Activated CD8-positive, alpha-beta memory T cell treated with anti-CD3 and anti-CD28 coated beads for 48 hours (primary cell): ENCODE measurements at regions not wholly inside any gene's neighbourhood (a gene's known extent, or its start where the extent isn't known, plus 50 kb on each side); places are given as distances from the start of the nearest gene placed in this dataset.

Experiments used
- DNase-seq, 3 experiments: peaks; one replicate each; pipeline ENCODE4 v3.0.0-alpha.2; 2020; ENCODE audit warnings: low read depth in 2 of 3, low spot score in 2 of 3

DNA sequence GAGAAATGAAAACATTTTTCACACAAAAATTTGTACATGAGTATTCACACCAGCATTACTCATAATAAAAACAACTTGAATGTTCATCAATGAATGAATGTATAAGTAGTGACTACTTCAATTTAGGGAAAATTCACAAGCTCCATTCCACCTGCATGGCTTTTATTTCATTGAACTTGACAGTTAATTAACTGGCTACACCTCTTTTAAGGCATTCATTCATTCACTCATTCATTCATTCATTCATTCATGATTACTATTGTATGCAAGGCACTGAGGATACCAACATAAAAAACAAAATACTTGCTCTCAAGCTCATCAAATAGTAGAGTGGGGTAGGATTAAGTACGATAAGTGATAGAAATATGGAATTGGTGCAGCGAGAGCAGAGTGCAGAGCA is 198.3 kb upstream of the DLGAP1 start:
- DNase-seq: no peak

- DNase-seq: no peak
These were observed 186.8 kb upstream of the DLGAP1 start for GRCh38 chr18:4641771-4642368.

- DNase-seq: no peak
These were observed 185.4 kb upstream of the DLGAP1 start for GRCh38 chr18:4640349-4641012.

GRCh38 chr18:4639628-4640310 is 184.7 kb upstream of the DLGAP1 start:
- no peak for DNase-seq

DNA sequence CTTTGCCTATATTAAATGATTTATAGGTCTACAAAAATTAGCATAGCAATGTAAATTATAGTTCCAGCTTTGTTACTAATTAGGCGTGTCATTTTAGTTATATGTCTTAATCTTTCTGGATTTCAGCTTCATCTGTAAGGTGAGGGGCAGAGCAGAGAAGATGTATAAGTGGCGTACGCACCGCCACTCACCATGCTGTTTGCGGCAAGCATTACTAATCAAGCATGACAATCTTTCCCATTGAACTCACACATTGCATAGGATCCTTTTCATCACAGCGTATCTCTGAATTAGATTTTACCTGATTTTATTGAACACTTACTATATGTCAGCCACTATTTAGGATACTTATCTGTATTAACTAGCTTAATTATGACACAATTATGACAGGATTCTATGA is 183.6 kb upstream of the DLGAP1 start:
- no peak for DNase-seq

DNA sequence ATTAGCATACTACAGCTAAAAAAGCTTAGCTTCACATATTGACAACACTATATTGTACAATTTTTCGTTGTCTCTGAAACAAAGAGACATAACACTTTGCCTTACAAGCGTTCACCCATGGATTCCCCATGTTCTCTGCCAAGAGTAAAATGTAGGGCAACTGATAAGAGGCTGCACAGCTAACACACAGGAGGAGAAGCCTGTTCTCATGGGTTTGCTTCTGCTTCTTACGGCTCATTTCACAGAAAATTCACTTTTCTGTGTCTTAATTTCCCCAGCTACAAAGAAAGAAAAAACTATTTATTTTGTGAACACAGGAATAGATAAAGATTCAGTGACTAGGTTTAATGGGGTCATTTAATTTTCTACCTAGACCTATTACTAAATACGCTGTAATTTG is 182.8 kb upstream of the DLGAP1 start:
- DNase-seq: no peak

- no peak for DNase-seq
These were observed 181.9 kb upstream of the DLGAP1 start for GRCh38 chr18:4636967-4637366.

DNA sequence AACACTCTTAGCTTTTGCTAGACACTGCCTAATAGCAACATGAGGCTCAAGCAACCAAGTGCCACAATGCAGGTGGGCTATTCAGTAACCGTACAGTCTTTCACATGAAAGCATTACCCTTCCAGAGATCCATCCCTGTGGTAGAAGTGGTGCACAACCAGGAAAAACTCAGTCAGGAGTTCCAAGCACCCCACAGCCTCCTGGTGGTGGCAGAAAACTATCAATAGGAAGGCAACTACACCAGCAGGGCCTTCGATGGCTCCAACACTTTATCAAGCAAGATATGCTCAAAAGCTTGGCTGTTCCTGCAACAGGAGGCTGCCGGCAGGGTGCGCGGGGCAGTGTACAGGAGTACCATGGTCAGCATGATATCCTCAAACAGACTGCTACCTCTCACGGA is 176.1 kb upstream of the DLGAP1 start:
- no peak for DNase-seq

GRCh38 chr18:4605212-4605611 is 150.1 kb upstream of the DLGAP1 start:
- no peak for DNase-seq

DNA sequence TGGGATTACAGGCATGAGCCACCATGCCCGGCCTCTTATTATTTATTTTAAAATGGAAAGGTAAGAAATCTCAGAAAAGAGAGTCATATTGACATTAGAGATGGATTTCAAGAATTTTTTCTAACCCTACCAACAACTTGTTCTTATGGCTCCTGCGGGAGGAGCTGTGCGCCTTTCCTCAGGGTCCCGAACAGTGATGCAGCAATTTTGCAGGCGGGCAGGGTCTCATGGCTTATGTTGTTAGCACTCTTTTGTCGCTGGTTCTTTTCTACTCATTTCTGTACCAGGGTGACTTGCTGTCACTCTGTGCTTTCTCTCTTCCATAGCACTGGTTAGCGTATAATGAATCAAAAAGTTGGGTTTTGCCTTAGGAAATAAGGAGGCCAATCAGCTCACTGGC is 148.8 kb upstream of the DLGAP1 start:
- DNase-seq: no peak

- DNase-seq: no peak
These were observed 144.2 kb upstream of the DLGAP1 start for GRCh38 chr18:4599312-4599711.

DNA sequence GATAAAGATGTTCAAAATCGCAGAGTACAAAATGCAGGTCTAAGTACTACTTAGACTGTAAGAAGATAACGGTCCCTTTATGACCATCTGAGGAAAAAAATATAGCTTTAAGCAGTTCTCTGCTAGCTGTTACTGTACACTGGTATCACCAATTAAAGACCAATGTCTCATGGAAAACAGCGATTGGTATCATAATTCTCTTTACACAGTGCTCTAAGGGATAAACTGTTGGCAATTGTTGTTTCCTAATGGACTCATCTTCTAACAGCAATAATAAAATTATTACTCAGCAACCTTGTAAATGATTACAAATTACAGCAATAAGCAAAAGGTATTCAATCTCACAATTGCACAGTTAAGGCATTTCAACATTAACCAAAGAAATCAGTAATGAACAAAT is 142.2 kb upstream of the DLGAP1 start:
- no peak for DNase-seq

GRCh38 chr18:4593895-4594294 is 138.8 kb upstream of the DLGAP1 start:
- DNase-seq: no peak

DNA sequence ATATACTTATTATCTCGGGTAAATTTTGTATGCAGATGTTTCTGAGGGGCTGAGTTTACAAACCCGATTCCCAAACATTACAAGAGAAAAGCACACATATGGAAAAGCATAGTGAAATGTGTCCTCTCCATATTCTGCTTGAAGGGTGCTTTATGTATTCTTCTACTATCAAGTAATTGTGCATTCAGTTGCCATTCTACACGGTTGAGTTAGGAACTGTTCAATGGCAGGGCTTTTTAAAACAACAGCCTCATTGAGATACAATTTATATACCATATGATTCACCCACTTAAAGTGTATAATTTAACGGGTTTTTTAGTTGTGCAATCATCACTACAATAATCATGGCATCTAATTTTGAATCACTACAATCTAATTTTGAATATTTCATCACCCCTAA is 138.4 kb upstream of the DLGAP1 start:
- DNase-seq: no peak

GRCh38 chr18:4589056-4589800 is 134.1 kb upstream of the DLGAP1 start:
- no peak for DNase-seq

- no peak for DNase-seq
These were observed 132.1 kb upstream of the DLGAP1 start for GRCh38 chr18:4587204-4587603.

DNA sequence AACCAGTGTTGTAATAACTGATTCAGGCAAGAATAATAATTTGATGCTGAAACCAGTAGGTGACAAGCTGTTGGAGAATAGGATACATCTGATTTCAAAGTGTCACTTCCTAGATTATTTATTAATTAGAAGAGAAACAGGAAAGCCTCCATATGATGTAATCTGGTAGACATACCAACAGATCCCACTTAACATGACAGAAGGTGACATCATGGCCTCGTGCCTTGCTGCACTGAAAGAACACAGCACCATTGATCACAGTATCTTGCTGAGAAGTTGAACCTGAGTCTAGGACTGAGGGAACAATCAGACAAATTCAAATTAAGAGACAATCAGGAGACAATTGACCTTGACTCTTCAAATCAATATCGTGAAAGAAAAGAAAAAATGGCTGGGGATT is 131.6 kb upstream of the DLGAP1 start:
- DNase-seq: no peak

DNA sequence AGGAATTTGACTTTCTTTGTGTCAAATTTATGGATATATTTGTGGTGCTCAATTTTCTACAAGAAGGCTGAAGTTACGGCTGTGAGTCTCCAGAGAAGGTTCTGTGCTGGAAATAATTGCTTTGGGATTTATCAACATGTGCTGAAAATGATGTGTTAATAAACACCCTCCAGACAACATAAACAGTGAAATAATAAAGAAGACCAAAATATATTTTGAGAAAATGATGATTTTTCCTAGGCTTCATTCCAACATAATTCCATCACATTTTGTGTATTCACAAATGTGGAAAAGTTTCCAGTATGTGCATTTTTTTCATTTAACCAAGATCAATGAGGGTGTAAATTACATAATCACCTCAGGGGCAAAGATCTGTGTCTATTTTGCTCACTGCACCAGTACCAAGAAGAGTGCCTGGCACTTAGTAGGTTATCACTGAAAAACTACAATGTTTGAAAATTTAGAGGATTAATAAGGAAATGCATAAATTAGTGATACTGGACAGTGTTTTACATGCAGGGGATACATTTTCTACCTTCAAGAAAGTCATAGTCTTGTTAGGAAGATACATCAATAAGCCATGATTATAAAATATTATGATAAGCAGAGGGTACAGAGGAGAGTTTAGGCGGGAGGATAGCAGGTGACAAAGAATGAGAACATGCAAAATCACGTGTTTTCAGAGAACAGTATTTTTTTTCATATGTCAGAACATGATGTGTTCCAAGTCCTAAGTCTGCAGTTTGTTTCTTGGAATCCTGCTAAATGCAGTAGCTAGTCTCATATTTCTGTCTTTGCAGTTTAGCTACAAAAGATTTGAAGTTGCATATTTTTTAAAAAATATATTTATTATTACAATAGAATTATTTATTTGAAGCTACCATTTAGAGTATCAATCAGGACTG is 127.6 kb upstream of the DLGAP1 start:
- DNase-seq: no peak

DNA sequence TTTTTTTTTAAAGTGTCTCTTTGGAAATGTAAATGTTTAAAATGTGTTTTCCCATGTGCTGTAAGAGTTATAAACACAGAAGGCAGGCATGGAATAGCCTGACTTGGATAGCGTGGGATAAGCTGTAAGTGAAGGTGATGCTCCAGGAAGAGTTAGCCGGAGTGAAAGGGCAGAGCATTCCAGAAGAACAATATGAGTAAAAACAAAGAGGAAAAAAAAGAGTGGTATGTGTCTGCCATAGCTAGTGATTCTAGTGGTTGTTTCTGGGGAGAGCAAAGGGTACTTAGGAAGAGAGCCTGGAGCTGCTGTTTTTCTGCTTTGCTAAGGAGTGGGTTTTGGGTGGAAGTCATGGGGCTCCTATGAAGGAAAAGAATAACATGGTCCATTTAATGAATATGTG is 126.9 kb upstream of the DLGAP1 start:
- DNase-seq: no peak

- no peak for DNase-seq
These were observed 123.3 kb upstream of the DLGAP1 start for GRCh38 chr18:4578449-4578848.

DNA sequence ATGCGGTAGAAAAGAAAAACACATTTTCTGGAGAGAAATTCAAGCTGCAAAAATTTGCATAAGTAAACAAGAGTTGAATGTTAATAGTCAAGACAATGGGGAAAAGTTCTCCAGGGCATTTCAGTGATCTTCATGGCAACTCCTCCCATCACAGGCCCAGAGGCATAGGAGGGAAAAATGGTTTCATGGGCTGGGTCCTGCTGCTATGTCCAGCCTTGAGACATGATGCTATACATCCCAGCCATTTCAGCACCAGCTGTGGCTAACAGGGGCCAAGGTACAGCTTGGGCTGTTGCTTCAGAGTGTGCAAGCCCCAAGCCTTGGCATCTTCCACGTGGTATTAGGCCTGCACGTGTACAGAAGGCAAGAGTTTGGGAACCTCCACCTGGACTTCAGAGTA is 118.6 kb upstream of the DLGAP1 start:
- DNase-seq: no peak
